Stimulated activated CD4-positive, alpha-beta T cell treated with anti-CD3 and anti-CD28 coated beads, Interleukin-1b, Interleukin-23, amount 100 ng/mL, for 4 hours (primary cell): ENCODE measurements at regions not wholly inside any gene's neighbourhood (a gene's known extent, or its start where the extent isn't known, plus 50 kb on each side); places are given as distances from the start of the nearest gene placed in this dataset.
"Not testable (repeated sequence)": the region's sequence is repeated elsewhere in the genome, so short reads cannot be mapped to it uniquely, and the experiment has no call there.

ENCODE experiments used
- DNase-seq, 2 donors: peaks; one replicate each; pipeline ENCODE4 v3.0.0-alpha.2; 2020; ENCODE audit warnings: low read depth in 2 of 2

GRCh38 chr7:112669306-112669705 is 120.9 kb downstream of the TMEM168 start:
- no peak for DNase-seq

- no peak for DNase-seq
These were observed 120.0 kb downstream of the TMEM168 start for GRCh38 chr7:112670193-112670592.

- no peak for DNase-seq
These were observed 111.6 kb downstream of the TMEM168 start for GRCh38 chr7:112678626-112679025.

DNA sequence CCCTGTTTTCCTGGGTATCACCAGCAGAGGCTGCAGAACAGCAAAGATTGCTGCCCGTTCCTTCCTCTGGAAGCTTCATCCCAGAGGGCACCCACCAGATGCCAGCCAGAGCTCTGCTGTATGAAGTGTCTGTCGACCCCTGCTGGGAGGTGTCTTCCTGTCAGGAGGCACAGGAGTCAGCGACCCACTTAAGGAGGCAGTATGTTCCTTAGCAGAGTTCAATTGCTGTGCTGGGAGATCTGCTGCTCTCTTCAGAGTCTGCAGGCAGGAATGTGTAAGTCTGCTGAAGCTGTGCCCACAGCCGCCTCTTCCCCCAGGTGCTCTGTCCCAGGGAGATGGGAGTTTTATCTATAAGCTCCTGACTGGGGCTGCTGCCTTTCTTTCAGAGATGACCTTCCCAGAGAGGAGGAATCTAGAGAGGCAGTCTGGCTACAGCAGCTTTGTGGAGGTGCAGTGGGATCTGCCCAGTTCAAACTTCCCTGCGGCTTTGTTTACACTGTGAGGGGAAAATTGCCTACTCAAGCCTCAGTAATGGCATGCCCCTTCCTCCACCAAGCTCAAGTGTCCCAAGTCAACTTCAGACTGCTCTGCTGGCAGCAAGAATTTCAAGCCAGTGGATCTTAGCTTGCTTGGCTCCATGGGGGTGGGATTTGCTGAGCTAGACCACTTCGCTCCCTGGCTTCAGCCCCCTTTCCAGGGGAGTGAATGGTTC is 100.6 kb downstream of the TMEM168 start:
- DNase-seq = not testable (repeated sequence)

GRCh38 chr7:112692333-112692732 is 97.9 kb downstream of the TMEM168 start:
- no peak for DNase-seq

DNA sequence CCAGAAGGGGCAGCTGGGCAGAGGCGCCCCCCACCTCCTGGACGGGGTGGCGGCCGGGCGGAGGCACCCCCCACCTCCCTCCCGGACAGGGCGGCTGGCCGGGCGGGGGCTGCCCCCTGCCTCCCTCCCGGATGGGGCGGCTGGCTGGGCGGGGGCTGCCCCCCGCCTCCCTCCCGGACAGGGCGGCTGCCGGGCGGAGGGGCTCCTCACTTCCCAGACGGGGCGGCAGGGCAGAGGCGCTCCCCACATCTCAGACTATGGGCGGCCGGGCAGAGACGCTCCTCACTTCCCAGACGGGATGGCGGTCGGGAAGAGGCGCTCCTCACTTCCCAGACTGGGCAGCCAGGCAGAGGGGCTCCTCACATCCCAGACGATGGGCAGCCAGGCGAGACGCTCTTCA is 93.0 kb downstream of the TMEM168 start:
- not testable (repeated sequence) for DNase-seq

GRCh38 chr7:112699725-112700513 is 90.3 kb downstream of the TMEM168 start:
- DNase-seq = no peak

DNA sequence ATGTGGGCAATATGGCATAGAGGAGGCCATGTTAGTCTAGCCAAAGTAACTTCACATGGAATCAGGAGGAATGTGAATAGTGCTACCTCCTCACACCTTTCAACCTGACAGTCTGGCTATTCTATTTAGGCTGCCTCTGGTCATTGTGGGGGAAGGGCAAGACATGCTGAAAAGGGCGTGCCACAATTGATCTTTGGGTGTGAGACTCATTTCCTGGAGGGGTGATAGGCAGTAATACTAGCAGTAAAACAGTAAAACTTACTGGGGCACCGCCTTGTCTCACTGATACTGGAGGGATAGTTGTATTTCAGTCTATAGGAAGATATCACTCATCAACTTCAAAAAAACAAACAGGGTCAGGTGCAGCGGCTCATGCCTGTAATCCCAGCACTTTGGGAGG is 88.7 kb downstream of the TMEM168 start:
- no peak for DNase-seq

DNA sequence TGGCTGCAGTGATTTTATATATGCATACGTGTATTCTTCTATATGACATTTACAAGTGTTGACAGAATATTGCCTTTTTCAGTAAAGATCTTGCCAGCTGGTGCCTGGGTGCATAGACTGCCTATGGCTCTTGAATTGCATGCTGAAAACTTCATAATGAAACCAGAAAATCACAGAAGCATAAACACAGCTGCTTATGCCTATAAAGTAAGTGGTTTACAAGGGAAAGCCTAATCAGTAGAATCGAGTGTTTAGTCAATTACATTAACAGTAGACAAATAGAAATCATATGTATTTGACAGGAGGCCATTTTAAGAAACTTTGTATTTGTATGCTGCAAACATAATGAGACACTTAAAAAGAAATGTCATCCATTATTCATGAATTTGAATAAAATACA is 82.5 kb downstream of the TMEM168 start:
- DNase-seq = no peak

GRCh38 chr7:112708236-112708635 is 82.0 kb downstream of the TMEM168 start:
- no peak for DNase-seq
